B cell (primary cell): ENCODE measurements at regions not wholly inside any gene's neighbourhood (a gene's known extent, or its start where the extent isn't known, plus 50 kb on each side); places are given as distances from the start of the nearest gene placed in this dataset.

Experiments used
- ATAC-seq: fragments of 200-7000 bp; cut with Tn5 transposase; one replicate; pipeline ENCODE4 v1.10.0; 2021; ENCODE audit warnings: low read depth, mild to moderate bottlenecking, moderate number of reproducible peaks, moderate library complexity
- CTCF ChIA-PET: fragments of 350-600 bp; sonication (Branson Sonifier 250); formaldehyde crosslinking; loops from one replicate; lab custom pipeline; 2021; ENCODE audit warnings: antibody characterized with exemption, inconsistent platforms; lab: Charles Lee
- POLR2A ChIA-PET: fragments of 350-600 bp; sonication (Branson Sonifier 250); formaldehyde crosslinking; loops from one replicate; lab custom pipeline; 2021; ENCODE audit warnings: antibody characterized with exemption; lab: Charles Lee
- DNase-seq: peaks from one replicate; pipeline ENCODE4 v3.0.0; 2013
- H2AFZ ChIP-seq: 2 replicates; pipeline ENCODE4 v1.6.1; 2012; ENCODE audit warnings: mild to moderate bottlenecking, low read depth, low read length; ENCODE audit not compliant: insufficient read depth, poor library complexity, severe bottlenecking
- H3K27ac ChIP-seq, 2 donors: 1 replicate in 1 of 2; 2 replicates in 1 of 2; pipeline ENCODE4 v1.5.1; 2012 to 2013; ENCODE audit warnings: low read length in 2 of 2, mild to moderate bottlenecking in 2 of 2, moderate library complexity in 1 of 2
- H3K27me3 ChIP-seq, 4 experiments: fragments of 200-600 bp in 1 of 4; sonication (generic) in 1 of 4; replicated peaks in 1 of 4; 1 replicate in 2 of 4; 2 replicates in 2 of 4; pipeline versions ENCODE4 v1.6.1 to v1.7.0; 2013 to 2016; ENCODE audit warnings: low read length in 3 of 4, mild to moderate bottlenecking in 2 of 4, mixed read lengths in 1 of 4, moderate library complexity in 1 of 4; ENCODE audit not compliant: insufficient read depth in 4 of 4, control insufficient read depth in 3 of 4; ENCODE audit errors: control extremely low read depth in 1 of 4
- H3K36me3 ChIP-seq, 2 experiments: replicated peaks in 1 of 2; 1 replicate in 1 of 2; 2 replicates in 1 of 2; pipeline versions ENCODE4 v1.6.1 to v1.7.1; 2013; ENCODE audit warnings: low read length in 1 of 2; ENCODE audit not compliant: insufficient read depth in 2 of 2, control insufficient read depth in 1 of 2; ENCODE audit errors: control extremely low read depth in 1 of 2, extremely low read depth in 1 of 2
- H3K4me1 ChIP-seq, 2 donors: fragments of 200-600 bp in 1 of 2; sonication (generic) in 1 of 2; 1 replicate in 1 of 2; 2 replicates in 1 of 2; pipeline versions ENCODE4 v1.5.1 to v1.6.1; 2013 to 2017; ENCODE audit warnings: low read length in 2 of 2; ENCODE audit not compliant: control insufficient read depth in 2 of 2, insufficient read depth in 2 of 2
- H3K4me2 ChIP-seq: replicated peaks from 2 replicates; pipeline ENCODE3; 2012; ENCODE audit warnings: mild to moderate bottlenecking, low read depth, low read length; ENCODE audit not compliant: poor library complexity, severe bottlenecking
- H3K4me3 ChIP-seq, 5 experiments: fragments of 200-600 bp in 1 of 5; sonication (generic) in 1 of 5; 1 replicate in 3 of 5; 2 replicates in 2 of 5; pipeline versions ENCODE4 v1.5.1 to v1.7.0; 2011 to 2016; ENCODE audit warnings: low read length in 4 of 5, mild to moderate bottlenecking in 4 of 5, low read depth in 2 of 5, control low read depth in 1 of 5, moderate library complexity in 1 of 5; ENCODE audit not compliant: insufficient read depth in 1 of 5; ENCODE audit errors: control extremely low read depth in 1 of 5, extremely low read depth in 1 of 5
- H3K79me2 ChIP-seq: fragments of 200-600 bp; sonication (generic); one replicate; pipeline ENCODE4 v1.6.0; 2016; ENCODE audit warnings: low read length; ENCODE audit not compliant: control insufficient read depth, insufficient read depth
- H3K9ac ChIP-seq: fragments of 200-600 bp; sonication (generic); 2 replicates; pipeline ENCODE4 v1.6.1; 2017; ENCODE audit warnings: mild to moderate bottlenecking, low read length, moderate library complexity
- H3K9me3 ChIP-seq, 3 donors: one replicate each; pipeline versions ENCODE4 v1.6.1 to v1.7.1; 2013; ENCODE audit warnings: low read length in 2 of 3; ENCODE audit not compliant: control insufficient read depth in 2 of 3, insufficient read depth in 1 of 3; ENCODE audit errors: control extremely low read depth in 1 of 3
- H4K20me1 ChIP-seq: 2 replicates; pipeline ENCODE4 v1.6.0; 2012; ENCODE audit warnings: mild to moderate bottlenecking, low read length; ENCODE audit not compliant: insufficient read depth, control insufficient read depth, poor library complexity, severe bottlenecking
- H3K27ac Mint-ChIP-seq: one replicate; pipeline ENCODE4 v1.8.0; 2021; ENCODE audit warnings: mixed read lengths
- H3K27me3 Mint-ChIP-seq: one replicate; pipeline ENCODE4 v1.8.0; 2021; ENCODE audit warnings: mixed read lengths
- H3K4me1 Mint-ChIP-seq: one replicate; pipeline ENCODE4 v1.8.0; 2021; ENCODE audit warnings: mixed read lengths
- H3K4me3 Mint-ChIP-seq: one replicate; pipeline ENCODE4 v1.8.0; 2021; ENCODE audit warnings: mixed read lengths
- H3K9me3 Mint-ChIP-seq: one replicate; pipeline ENCODE4 v1.8.0; 2022; ENCODE audit warnings: mixed read lengths; ENCODE audit not compliant: insufficient read depth
- EZH2 ChIP-seq: IDR thresholded peaks from 2 replicates; pipeline ENCODE4 v1.6.1; 2012; ENCODE audit warnings: borderline replicate concordance, low read depth, mild to moderate bottlenecking, moderate library complexity, low read length; ENCODE audit not compliant: insufficient read depth, poor library complexity, severe bottlenecking
- WGBS: methylation state at CpG from one replicate; pipeline ENCODE4 v1.1.5; 2013; ENCODE audit warnings: missing lambda C conversion rate; ENCODE audit not compliant: insufficient coverage; 5-methylcytosine and 5-hydroxymethylcytosine counted together
- intact Hi-C: fragments of 100-400 bp; cut with micrococcal nuclease; formaldehyde crosslinking; loops from one replicate; pipeline ENCODE4 v1.10.0; 2022
- TF ChIP-seq, protein P1 (sequence below): fragments of 200-600 bp; IDR thresholded peaks from one replicate; pipeline ENCODE4 v1.8.0; 2022; ENCODE audit warnings: antibody characterized with exemption, mild to moderate bottlenecking

DNA sequence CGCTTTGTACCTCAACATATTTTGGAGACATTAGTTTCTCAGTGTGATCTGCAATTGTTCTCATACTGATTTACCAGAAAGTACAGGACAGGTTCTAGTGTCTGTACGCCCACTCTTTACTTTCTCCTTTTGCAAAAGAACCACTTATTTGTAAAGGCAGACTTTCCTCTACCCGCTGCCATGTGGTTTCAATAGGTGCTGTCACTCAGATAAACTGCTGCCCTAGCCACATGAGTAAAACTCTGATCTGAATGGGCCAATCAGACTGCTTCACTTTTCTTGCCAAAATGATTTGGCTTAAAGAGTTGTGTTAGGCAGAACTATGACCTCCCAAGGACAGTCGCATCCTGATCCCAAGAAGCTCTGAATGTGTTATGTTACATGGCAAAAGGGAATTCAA lies 984.6 kb upstream of the NR2F2 start:
- Mint-ChIP-seq H3K4me3 (no peak overlapping the region), H3K4me1 (no peaks in the 10 kb centered on the region), H3K27me3 (no peaks in the 10 kb centered on the region), H3K27ac (no peak overlapping the region), H3K9me3 (no peaks in the 10 kb centered on the region)
- Histone ChIP-seq H3K27ac (no peak overlapping the region), H3K4me2 (no peak overlapping the region), H3K9me3 (peaks cover 0 to 4% (median 0%) of the 10 kb centered on the region in 3 donors), H3K9ac (no peak overlapping the region), H3K27me3 (no peaks in the 10 kb centered on the region), H3K79me2 (no peaks in the 10 kb centered on the region), H3K36me3 (no peaks in the 10 kb centered on the region), H2AFZ (no peak overlapping the region), H3K4me1 (no peaks in the 10 kb centered on the region), H4K20me1 (no peaks in the 10 kb centered on the region), H3K4me3 (no peak overlapping the region)
- no peak for DNase-seq
- ChIA-PET POLR2A (no interaction called here), CTCF (no interaction called here)
- TF ChIP-seq, protein P1, sequence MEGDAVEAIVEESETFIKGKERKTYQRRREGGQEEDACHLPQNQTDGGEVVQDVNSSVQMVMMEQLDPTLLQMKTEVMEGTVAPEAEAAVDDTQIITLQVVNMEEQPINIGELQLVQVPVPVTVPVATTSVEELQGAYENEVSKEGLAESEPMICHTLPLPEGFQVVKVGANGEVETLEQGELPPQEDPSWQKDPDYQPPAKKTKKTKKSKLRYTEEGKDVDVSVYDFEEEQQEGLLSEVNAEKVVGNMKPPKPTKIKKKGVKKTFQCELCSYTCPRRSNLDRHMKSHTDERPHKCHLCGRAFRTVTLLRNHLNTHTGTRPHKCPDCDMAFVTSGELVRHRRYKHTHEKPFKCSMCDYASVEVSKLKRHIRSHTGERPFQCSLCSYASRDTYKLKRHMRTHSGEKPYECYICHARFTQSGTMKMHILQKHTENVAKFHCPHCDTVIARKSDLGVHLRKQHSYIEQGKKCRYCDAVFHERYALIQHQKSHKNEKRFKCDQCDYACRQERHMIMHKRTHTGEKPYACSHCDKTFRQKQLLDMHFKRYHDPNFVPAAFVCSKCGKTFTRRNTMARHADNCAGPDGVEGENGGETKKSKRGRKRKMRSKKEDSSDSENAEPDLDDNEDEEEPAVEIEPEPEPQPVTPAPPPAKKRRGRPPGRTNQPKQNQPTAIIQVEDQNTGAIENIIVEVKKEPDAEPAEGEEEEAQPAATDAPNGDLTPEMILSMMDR: no peak
- no peak for TF ChIP-seq EZH2
- WGBS: 80% methylated on average over 2 of the region's 4 CpGs
- ATAC-seq: no peak
- intact Hi-C loops: no loop called here

DNA sequence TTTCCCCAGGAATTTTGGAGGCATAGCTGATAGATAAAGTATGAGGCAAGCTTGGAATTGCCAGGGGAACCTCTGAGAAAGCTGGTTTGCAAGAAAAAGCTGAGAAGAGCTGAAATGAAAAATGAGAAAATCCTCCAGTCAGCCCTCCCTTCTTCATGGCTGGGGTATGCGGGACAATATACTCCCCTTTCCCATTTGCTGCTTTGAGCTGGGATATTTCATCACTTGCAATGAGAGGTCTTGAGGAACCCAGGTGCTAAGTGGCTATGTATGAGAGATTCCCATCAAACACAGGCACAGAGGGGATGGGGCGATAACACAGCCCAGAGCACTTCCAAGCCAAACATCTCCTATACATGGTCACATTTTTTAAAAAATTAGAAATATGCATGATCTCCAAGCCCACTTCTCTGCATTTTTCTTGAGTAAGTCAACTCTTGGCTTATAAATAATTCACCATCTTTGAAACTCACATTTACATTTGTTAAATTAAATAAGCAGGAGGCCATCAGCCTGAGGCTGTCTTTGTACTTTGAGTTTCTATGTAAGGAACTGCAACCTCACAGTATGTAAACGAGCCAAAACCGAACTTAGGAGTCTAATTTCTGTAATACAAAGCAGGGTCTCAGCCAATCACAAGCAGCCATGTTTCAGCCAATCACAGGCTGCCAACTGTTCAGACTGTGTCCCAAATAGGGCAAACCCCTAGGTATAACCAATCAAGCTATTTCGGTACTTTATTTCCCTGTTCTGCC lies 983.6 kb upstream of the NR2F2 start:
- Histone ChIP-seq H3K9me3 (peaks cover 0 to 4% (median 0%) of the 10 kb centered on the region in 3 donors), H3K4me2 (no peak overlapping the region), H3K9ac (no peak overlapping the region), H3K36me3 (no peaks in the 10 kb centered on the region), H3K27me3 (no peaks in the 10 kb centered on the region), H4K20me1 (no peaks in the 10 kb centered on the region), H3K79me2 (no peaks in the 10 kb centered on the region), H3K4me1 (no peaks in the 10 kb centered on the region), H2AFZ (no peak overlapping the region), H3K4me3 (no peak overlapping the region), H3K27ac (no peak overlapping the region)
- POLR2A ChIA-PET: no interaction called here
- Mint-ChIP-seq H3K27ac (no peak overlapping the region), H3K4me3 (no peak overlapping the region), H3K27me3 (no peaks in the 10 kb centered on the region), H3K9me3 (no peaks in the 10 kb centered on the region), H3K4me1 (no peaks in the 10 kb centered on the region)
- TF ChIP-seq EZH2: no peak
- TF ChIP-seq, protein P1: no peak
- WGBS: 93% methylated on average over 2 of the region's 5 CpGs
- intact Hi-C loops: no loop called here
- ATAC-seq (no peak), DNase-seq (no peak)
- CTCF ChIA-PET: no interaction called here
